Peyer's patch (tissue), 4 donors: ENCODE measurements at regions not wholly inside any gene's neighbourhood (a gene's known extent, or its start where the extent isn't known, plus 50 kb on each side); places are given as distances from the start of the nearest gene placed in this dataset.

Experiments
- DNase-seq, 3 donors: peaks; one replicate each; pipeline ENCODE4 v3.0.0-alpha.2; 2017 to 2019
- H3K27ac ChIP-seq, 4 donors: fragments of 200-600 bp; sonication (generic); one replicate each; pipeline ENCODE4 v1.5.1; 2016 to 2019
- H3K27me3 ChIP-seq, 2 donors: fragments of 200-600 bp; sonication (generic); one replicate each; pipeline ENCODE4 v1.5.1; 2019
- H3K36me3 ChIP-seq, 3 donors: fragments of 200-600 bp; sonication (generic); one replicate each; pipeline ENCODE4 v1.5.1; 2016 to 2019
- H3K4me1 ChIP-seq, 4 donors: fragments of 200-600 bp; sonication (generic); one replicate each; pipeline ENCODE4 v1.5.1; 2016 to 2019
- H3K4me3 ChIP-seq, 4 donors: fragments of 200-600 bp; sonication (generic); 1 replicate in 3 of 4; 2 replicates in 1 of 4; pipeline ENCODE4 v1.5.1; 2016 to 2019; ENCODE audit warnings: mild to moderate bottlenecking in 1 of 4
- H3K9me3 ChIP-seq, 4 donors: fragments of 200-600 bp; sonication (generic); one replicate each; pipeline ENCODE4 v1.5.1; 2016 to 2019; ENCODE audit warnings: mild to moderate bottlenecking in 1 of 4
- CTCF ChIP-seq, 6 experiments: fragments of 450-650 bp in 4 of 6; fragments of 200-600 bp in 2 of 6; sonication (generic) in 1 of 6; IDR thresholded peaks; one replicate each; pipeline ENCODE4 v1.5.1; 2017 to 2019; ENCODE audit warnings: antibody characterized with exemption in 6 of 6, mild to moderate bottlenecking in 3 of 6, moderate library complexity in 1 of 6
- POLR2A ChIP-seq, 2 donors: fragments of 450-650 bp; IDR thresholded peaks; one replicate each; pipeline ENCODE4 v1.5.1; 2017; ENCODE audit warnings: antibody characterized with exemption in 2 of 2, mild to moderate bottlenecking in 2 of 2, moderate library complexity in 2 of 2

DNA sequence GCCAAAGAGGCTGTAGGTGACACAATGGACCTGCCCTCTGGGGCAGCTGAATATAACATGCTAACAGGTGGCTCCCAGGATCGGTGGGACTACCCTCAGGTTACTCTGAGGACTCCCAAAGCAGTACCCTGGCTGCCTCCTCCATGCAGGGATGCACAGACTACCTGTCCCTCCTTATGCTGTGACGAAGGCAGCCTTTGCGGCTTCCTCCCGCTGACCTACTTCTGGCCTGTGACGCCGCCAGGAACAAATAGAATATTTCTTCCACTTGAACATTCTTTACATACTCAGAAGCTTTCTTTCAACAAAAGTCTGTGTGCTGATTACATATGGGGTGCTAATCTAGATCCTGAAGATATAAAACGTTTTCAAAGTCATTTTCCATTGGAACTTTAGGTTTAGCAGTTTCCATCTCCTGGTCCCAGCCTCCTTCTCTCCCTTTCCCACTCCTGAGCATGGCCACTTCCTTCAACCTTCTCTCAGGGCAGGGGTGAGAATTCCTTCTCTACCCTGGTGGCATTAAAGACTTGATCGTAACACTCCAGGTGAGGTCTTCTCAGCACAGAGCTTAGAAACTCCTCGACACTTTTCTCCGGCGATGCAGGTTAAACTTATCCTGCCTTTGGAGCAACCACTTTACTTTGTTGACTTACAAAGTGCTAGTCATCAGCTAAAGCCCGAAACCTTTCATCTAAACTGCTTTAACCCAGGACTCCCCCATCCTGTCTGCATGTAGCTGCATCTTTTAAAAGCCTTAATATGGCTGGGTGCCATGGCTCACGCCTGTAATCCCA, 58.9 kb upstream of the STK17B start:
- peak in 2 of 3 donors; percentile 63 to 87 for DNase-seq
- Histone ChIP-seq H3K27me3 (no peaks in the 10 kb centered on the region), H3K36me3 (no peaks in the 10 kb centered on the region), H3K9me3 (no peaks in the 10 kb centered on the region), H3K4me3 (no peak overlapping the region), H3K27ac (peak overlapping the region; percentile 55 to 65 (median 62)), H3K4me1 (peaks cover 0 to 23% (median 14%) of the 10 kb centered on the region in 4 donors)
- TF ChIP-seq POLR2A (IDR thresholded peaks at IDR 0.05), result peak; percentile 13 to 54
- no peak for TF ChIP-seq CTCF (IDR thresholded peaks at IDR 0.05)

DNA sequence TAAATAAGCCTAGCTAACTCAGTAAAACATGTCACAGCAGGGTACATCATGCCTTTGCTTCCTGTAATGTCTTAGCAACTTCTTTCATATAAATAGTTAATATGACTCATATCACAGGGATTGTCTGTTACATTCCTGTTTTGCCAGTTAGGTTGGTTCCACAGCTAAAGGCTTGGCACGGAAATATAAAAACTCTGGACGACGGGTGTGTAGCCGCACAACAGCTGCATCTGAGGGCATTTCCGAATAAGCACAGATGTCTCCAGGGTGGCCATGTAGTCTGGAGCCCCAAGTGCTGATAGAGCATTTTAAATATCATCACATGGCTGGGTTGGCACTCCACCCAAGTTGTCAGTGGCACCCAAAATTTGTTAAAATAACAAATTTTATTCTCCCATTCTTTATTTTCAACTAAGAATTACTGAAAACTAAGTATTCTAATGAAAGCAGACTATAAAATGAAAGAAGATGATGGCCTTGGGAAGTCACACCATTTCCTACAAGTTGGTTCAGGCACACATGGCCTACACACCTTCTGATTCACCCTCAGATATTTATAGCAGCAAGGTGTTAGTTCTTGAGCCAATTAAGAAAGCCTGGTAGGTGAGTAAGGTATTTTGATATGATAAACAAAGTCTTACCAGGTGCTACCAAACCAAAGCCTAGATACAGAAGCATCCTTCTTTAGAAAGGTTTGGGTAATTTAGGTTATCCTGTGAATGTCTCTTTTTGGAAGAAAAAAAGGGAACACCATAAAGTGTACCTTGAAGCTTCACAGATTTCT, 61.8 kb upstream of the STK17B start:
- H3K4me3 ChIP-seq, result no peak overlapping the region
- H3K9me3 ChIP-seq, result no peaks in the 10 kb centered on the region
- H3K27ac ChIP-seq, result peak overlapping the region; percentile 41 to 78 (median 60)
- TF ChIP-seq POLR2A (IDR thresholded peaks at IDR 0.05) (no peak), CTCF (IDR thresholded peaks at IDR 0.05) (no peak)
- peak in 1 of 3 donors; percentile 58 for DNase-seq
- H3K36me3 ChIP-seq, result no peaks in the 10 kb centered on the region
- no peaks in the 10 kb centered on the region for H3K27me3 ChIP-seq
- H3K4me1 ChIP-seq, result peaks cover 0 to 23% (median 14%) of the 10 kb centered on the region in 4 donors

GRCh38 chr2:196233805-196234475, 62.6 kb upstream of the STK17B start:
- TF ChIP-seq CTCF (IDR thresholded peaks at IDR 0.05), result no peak
- TF ChIP-seq POLR2A (IDR thresholded peaks at IDR 0.05), result no peak
- no peak overlapping the region for H3K4me3 ChIP-seq
- H3K27me3 ChIP-seq, result no peaks in the 10 kb centered on the region
- H3K27ac ChIP-seq, result peak overlapping the region; percentile 41 to 78 (median 60)
- H3K4me1 ChIP-seq, result peaks cover 0 to 24% (median 15%) of the 10 kb centered on the region in 4 donors
- H3K9me3 ChIP-seq, result no peaks in the 10 kb centered on the region
- DNase-seq, result peak in 2 of 3 donors; percentile 46 to 59
- H3K36me3 ChIP-seq, result no peaks in the 10 kb centered on the region

DNA sequence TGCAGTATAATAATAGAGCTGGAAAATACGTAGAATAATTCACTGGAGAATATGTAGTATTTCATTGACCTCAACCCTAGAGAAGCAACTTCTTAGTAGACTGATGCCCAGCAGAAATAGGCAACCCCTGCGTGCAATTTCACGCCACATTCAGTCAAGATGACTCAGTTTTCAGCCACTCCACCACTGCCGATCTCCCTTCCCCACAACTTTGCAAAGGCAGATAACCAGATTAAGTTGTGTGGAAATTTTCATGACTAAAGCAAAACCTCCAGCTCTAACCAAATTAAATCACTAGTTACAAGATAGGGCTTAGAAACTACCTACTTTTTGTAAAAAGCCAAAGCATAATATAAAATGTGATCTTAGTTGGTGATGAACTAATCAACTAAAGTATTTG, 63.3 kb upstream of the STK17B start:
- Histone ChIP-seq H3K36me3 (no peaks in the 10 kb centered on the region), H3K4me3 (no peak overlapping the region), H3K27me3 (no peaks in the 10 kb centered on the region), H3K4me1 (peaks cover 3 to 27% (median 19%) of the 10 kb centered on the region in 4 donors), H3K27ac (peak overlapping the region; percentile 2 to 78 (median 47)), H3K9me3 (no peaks in the 10 kb centered on the region)
- no peak for TF ChIP-seq CTCF (IDR thresholded peaks at IDR 0.05)
- TF ChIP-seq POLR2A (IDR thresholded peaks at IDR 0.05), result no peak
- DNase-seq, result no peak

GRCh38 chr2:196238836-196239380, 67.5 kb upstream of the STK17B start:
- no peak for DNase-seq
- no peak for TF ChIP-seq CTCF (IDR thresholded peaks at IDR 0.05)
- TF ChIP-seq POLR2A (IDR thresholded peaks at IDR 0.05), result no peak
- peaks cover 3 to 28% (median 14%) of the 10 kb centered on the region in 4 donors for H3K4me1 ChIP-seq
- peak overlapping the region; percentile 77 to 82 (median 80) for H3K27ac ChIP-seq
- H3K27me3 ChIP-seq, result no peaks in the 10 kb centered on the region
- H3K4me3 ChIP-seq, result no peak overlapping the region
- H3K9me3 ChIP-seq, result no peaks in the 10 kb centered on the region
- no peaks in the 10 kb centered on the region for H3K36me3 ChIP-seq
